Activated naive CD8-positive, alpha-beta T cell treated with anti-CD3 and anti-CD28 coated beads, Interleukin-2, amount 10 ng/mL, durations not matched to agents 7 days and 5 days (primary cell): ENCODE measurements at regions not wholly inside any gene's neighbourhood (a gene's known extent, or its start where the extent isn't known, plus 50 kb on each side); places are given as distances from the start of the nearest gene placed in this dataset.
"Not testable (repeated sequence)": the region's sequence is repeated elsewhere in the genome, so short reads cannot be mapped to it uniquely, and the experiment has no call there.

Source experiments
- ATAC-seq: fragments of 150-1000 bp; cut with Tn5 transposase; one replicate; pipeline ENCODE4 v1.10.0; 2021; ENCODE audit warnings: low read depth, moderate library complexity
- POLR2A ChIA-PET: fragments of 350-600 bp; sonication (Branson Sonifier 250); formaldehyde crosslinking; loops from one replicate; lab custom pipeline; 2021; ENCODE audit warnings: antibody characterized with exemption; lab: Charles Lee
- DNase-seq: peaks from one replicate; pipeline ENCODE4 v3.0.0; 2021
- H3K27ac Mint-ChIP-seq: one replicate; pipeline ENCODE4 v1.8.0; 2022; ENCODE audit warnings: mild to moderate bottlenecking, mixed read lengths
- H3K27me3 Mint-ChIP-seq: one replicate; pipeline ENCODE4 v1.8.0; 2022; ENCODE audit warnings: mild to moderate bottlenecking, moderate library complexity, mixed read lengths
- H3K36me3 Mint-ChIP-seq: one replicate; pipeline ENCODE4 v1.8.0; 2021; ENCODE audit warnings: mild to moderate bottlenecking, mixed read lengths
- H3K4me1 Mint-ChIP-seq: one replicate; pipeline ENCODE4 v1.8.0; 2021; ENCODE audit warnings: mixed read lengths
- H3K4me3 Mint-ChIP-seq: one replicate; pipeline ENCODE4 v1.8.0; 2022; ENCODE audit warnings: mild to moderate bottlenecking, moderate library complexity, mixed read lengths
- H3K9me3 Mint-ChIP-seq: one replicate; pipeline ENCODE4 v1.8.0; 2021; ENCODE audit warnings: mixed read lengths

DNA sequence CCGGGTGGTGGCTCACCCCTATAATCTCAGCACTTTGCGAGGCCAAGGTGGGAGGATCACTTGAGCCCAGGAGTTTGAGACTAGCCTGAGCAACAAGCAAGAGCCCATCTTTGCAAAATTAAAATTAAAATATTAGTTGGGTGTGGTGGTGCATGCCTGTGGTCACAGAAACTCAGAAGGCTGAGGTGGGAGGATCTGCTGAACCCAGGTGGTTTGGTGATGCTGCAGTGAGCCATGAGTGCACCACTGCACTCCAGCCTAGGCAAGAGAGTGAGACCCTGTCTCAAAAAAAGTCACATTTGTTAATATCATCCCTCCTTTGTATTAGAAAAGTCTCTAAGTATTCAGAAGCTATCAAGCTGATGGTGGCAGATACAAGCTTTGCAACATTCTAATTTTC, 317.5 kb downstream of the ANKRD30A start:
- ATAC-seq, result no peak
- Mint-ChIP-seq H3K4me1 (no peaks in the 10 kb centered on the region), H3K36me3 (no peaks in the 10 kb centered on the region), H3K27me3 (no peaks in the 10 kb centered on the region), H3K9me3 (peaks cover 13% of the 10 kb centered on the region), H3K4me3 (no peak overlapping the region), H3K27ac (no peak overlapping the region)
- DNase-seq, result no peak
- POLR2A ChIA-PET, result no interaction called here

DNA sequence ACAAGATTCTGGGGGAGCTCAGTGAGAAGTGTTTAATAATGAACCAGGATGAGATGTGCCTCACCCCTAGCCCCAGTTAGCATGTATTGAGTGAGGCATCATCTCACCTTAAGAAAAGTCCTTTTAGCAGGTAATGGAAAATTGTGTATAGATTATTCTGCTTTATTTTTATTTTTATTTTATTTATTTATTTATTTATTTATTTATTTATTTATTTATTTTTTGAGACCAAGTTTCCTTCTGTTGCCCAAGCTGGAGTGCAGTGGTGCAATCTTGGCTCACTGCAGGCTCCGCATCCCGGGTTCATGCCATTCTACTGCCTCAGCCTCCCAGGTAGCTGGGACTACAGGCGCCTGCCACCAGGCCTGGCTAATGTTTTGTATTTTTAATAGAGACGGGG, 315.8 kb downstream of the ANKRD30A start:
- ATAC-seq, H3K36me3 Mint-ChIP-seq, H3K27me3 Mint-ChIP-seq, DNase-seq, H3K4me1 Mint-ChIP-seq, H3K27ac Mint-ChIP-seq, H3K4me3 Mint-ChIP-seq, POLR2A ChIA-PET, H3K9me3 Mint-ChIP-seq: not testable (repeated sequence)

DNA sequence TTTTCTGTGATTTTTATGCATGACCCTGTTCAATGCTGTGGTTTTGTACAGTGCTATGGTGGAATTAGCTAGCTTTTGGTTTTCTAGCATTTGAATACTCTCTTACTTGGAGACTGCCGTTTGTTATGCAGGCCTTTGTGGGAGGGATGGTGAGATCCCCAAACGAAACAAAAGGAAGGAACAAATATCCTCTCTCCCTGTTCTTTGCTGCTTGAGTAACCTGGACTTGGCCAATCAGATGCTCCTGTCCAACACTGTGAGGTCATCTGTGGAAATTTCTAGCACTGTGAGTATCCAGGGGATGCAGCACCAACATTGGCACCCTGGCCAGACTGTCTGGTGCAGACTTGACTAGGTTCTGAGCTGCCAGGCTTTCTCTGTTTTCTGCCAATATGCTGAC, 314.4 kb downstream of the ANKRD30A start:
- Mint-ChIP-seq H3K4me1 (no peaks in the 10 kb centered on the region), H3K27me3 (no peaks in the 10 kb centered on the region), H3K4me3 (no peak overlapping the region), H3K36me3 (no peaks in the 10 kb centered on the region), H3K27ac (no peak overlapping the region), H3K9me3 (peaks cover 7% of the 10 kb centered on the region)
- no peak for DNase-seq
- POLR2A ChIA-PET, result no interaction called here
- no peak for ATAC-seq

GRCh38 chr10:37436357-37436756, 311.0 kb downstream of the ANKRD30A start:
- DNase-seq (no peak), ATAC-seq (no peak)
- H3K4me1 Mint-ChIP-seq, result no peaks in the 10 kb centered on the region
- peaks cover 6% of the 10 kb centered on the region for H3K9me3 Mint-ChIP-seq
- POLR2A ChIA-PET, result no interaction called here
- H3K4me3 Mint-ChIP-seq, result no peak overlapping the region
- no peak overlapping the region for H3K27ac Mint-ChIP-seq
- H3K27me3 Mint-ChIP-seq, result no peaks in the 10 kb centered on the region
- H3K36me3 Mint-ChIP-seq, result no peaks in the 10 kb centered on the region

DNA sequence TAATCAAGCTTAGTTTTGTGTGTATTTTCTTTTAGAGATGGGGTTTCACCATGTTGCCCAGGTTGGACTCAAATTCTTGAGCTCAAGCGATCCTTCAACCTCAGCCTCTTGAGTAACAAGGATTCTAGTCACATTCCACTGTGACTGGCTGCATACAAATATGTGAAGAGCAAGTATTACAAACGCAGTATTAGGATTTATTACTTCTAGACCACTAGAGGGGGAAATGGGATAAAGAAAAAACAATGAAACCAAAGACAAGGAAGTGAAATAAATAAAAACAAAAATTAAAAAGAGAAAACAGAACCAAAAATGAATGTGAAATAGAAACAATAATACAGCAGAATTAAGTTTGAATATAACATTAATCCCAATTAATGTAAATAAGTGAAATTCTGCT, 308.7 kb downstream of the ANKRD30A start:
- POLR2A ChIA-PET, result no interaction called here
- Mint-ChIP-seq H3K4me3 (no peak overlapping the region), H3K27me3 (no peaks in the 10 kb centered on the region), H3K27ac (no peak overlapping the region), H3K36me3 (no peaks in the 10 kb centered on the region), H3K9me3 (peaks cover 7% of the 10 kb centered on the region), H3K4me1 (no peaks in the 10 kb centered on the region)
- ATAC-seq (no peak), DNase-seq (no peak)
